Fibroblast of lung (primary cell): ENCODE measurements at regions not wholly inside any gene's neighbourhood (a gene's known extent, or its start where the extent isn't known, plus 50 kb on each side); places are given as distances from the start of the nearest gene placed in this dataset.

Source experiments
- EZH2 ChIP-seq: IDR thresholded peaks from 2 replicates; pipeline ENCODE4 v1.5.1; 2012; ENCODE audit warnings: low read length, control low read depth, mild to moderate bottlenecking; ENCODE audit errors: missing control alignments
- TF ChIP-seq, protein P1 (sequence below), 2 donors: IDR thresholded peaks in 1 of 2; conservative IDR thresholded peaks in 1 of 2; 1 replicate in 1 of 2; 2 replicates in 1 of 2; pipeline ENCODE4 v1.5.1; 2011 to 2012; ENCODE audit warnings: low read length in 2 of 2, control low read depth in 1 of 2, inconsistent platforms in 1 of 2, low read depth in 1 of 2, mild to moderate bottlenecking in 1 of 2

DNA sequence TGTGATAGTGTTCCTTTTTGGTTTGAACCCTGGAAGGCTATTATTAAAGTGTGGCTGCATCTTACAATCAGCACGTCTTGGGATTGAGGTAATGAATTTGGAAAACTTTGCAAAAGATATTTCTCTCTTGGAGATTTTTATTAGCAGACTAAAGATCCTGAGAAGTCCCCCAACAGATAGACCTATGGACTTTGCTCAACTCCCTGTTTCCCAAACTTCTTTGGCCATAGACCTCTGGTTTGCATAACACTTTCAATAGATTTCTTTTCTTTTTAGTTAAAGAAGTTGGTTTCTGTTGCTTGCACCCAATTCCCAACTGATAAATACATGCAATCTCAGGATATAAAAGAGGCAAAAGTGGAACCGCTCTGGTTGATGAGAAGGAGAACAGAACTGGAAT is 465.8 kb upstream of the PROK2 start:
- TF ChIP-seq, protein P1, sequence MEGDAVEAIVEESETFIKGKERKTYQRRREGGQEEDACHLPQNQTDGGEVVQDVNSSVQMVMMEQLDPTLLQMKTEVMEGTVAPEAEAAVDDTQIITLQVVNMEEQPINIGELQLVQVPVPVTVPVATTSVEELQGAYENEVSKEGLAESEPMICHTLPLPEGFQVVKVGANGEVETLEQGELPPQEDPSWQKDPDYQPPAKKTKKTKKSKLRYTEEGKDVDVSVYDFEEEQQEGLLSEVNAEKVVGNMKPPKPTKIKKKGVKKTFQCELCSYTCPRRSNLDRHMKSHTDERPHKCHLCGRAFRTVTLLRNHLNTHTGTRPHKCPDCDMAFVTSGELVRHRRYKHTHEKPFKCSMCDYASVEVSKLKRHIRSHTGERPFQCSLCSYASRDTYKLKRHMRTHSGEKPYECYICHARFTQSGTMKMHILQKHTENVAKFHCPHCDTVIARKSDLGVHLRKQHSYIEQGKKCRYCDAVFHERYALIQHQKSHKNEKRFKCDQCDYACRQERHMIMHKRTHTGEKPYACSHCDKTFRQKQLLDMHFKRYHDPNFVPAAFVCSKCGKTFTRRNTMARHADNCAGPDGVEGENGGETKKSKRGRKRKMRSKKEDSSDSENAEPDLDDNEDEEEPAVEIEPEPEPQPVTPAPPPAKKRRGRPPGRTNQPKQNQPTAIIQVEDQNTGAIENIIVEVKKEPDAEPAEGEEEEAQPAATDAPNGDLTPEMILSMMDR (conservative IDR thresholded peaks at IDR 0.05 in 1 of 2, IDR thresholded peaks at IDR 0.05 in 1 of 2; ENCODE audit: low read depth in 1 of 2, low read length in 2 of 2) = no peak
- no peak for TF ChIP-seq EZH2
